HG03432 (cell line): ENCODE measurements at regions not wholly inside any gene's neighbourhood (a gene's known extent, or its start where the extent isn't known, plus 50 kb on each side); places are given as distances from the start of the nearest gene placed in this dataset.
"Not testable (repeated sequence)": the region's sequence is repeated elsewhere in the genome, so short reads cannot be mapped to it uniquely, and the experiment has no call there.

ENCODE experiments used
- ATAC-seq: cut with Tn5 transposase; IDR thresholded peaks from one replicate; pipeline ENCODE4 v1.9.1; 2021; ENCODE audit warnings: mild to moderate bottlenecking, moderate library complexity; ENCODE audit not compliant: unreplicated experiment

- ATAC-seq, result no peak
These were observed 236.8 kb upstream of the GBE1 start for GRCh38 chr3:81998139-81998755.

DNA sequence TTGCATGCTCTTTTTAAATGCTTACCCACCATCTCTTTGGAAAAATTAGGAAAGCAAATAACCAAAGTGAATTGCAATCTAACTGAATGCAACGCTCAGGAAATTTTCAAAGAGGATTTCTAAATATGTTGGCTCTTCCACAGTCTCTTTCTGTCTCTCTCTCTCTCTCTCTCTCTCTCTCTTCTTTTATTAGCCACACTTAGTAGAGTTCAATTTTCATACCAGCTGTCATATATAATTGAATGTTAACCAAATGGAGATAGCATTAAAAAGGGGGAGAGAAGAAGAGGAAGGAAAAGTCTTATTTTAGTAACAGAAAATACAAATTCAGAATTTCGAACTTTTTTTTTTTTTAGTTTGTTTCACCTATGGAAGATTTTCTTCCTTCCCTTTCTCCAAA, 235.9 kb upstream of the GBE1 start:
- ATAC-seq, result no peak

- ATAC-seq, result no peak
These were observed 233.9 kb upstream of the GBE1 start for GRCh38 chr3:81995329-81995728.

DNA sequence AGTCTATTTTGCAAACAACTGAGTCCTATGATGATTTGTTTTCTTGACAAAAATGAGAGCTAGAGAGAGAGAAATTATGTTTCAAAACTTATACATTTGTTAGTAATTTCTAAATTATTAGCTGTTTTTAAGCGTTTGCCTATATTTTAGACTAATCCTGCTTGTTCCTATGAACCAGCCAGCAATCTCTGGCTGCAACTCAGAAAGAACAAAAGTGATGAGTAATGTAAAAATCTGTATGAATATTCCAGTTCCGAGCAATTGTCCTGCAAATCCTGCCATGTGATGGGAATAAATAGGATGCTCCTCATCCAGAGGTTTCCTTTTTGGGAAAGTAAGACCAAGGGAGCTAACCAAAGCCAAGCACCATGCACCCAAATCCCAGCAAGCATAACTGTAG, 228.3 kb upstream of the GBE1 start:
- no peak for ATAC-seq

GRCh38 chr3:81989274-81989673, 227.8 kb upstream of the GBE1 start:
- no peak for ATAC-seq

DNA sequence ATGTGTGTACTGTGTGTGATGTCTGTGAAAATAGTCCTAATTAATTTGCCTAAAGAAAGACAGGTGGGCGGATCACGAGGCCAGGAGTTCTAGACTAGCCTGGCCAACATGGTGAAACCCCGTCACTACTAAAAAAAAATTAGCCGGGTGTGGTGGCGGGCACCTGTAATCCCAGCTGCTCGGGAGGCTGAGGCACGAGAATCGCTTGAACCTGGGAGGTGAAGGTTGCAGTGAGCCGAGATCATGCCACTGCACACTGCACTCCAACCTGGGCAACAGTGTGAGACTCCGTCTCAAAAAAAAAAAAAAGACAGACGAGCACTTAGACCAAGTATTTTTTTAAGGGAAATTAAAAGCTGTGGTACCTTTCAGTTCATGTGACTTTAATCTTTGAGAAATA, 226.0 kb upstream of the GBE1 start:
- not testable (repeated sequence) for ATAC-seq

DNA sequence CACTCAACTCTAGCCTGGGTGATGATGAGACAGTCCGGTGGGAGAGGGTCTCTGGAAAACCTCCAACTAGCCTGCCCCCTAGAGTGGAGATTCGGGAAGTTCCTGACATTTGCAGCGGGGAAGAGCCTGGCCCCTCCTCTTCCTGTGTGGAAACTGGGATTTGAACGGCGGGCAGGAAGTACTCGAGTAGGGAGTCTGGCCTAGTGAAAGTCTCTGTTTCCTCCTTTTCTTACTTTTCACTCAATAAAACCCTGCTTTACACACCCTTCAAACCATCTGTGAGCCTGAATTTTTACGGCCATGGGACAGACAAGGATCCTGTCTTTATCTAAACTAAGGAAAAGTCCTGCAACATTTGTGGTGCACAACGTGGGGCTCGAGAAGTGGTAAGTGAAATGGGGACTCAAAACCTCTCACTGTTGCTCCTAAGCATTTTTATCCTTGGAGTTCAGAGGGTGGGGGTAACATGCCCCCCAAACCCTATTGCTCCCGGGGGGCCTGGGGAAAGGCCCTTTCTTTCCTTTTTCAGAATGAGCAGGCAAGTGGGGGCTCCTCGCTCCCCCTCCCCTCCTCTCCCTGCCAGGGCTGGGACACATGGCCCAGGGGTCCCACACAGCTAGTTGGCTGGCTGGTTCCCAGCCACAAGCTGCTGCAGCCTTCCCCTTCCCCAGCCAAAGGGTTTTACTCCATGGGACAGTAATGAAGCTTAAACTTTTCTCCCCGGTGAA, 224.7 kb upstream of the GBE1 start:
- ATAC-seq, result no peak

GRCh38 chr3:81983382-81983781, 221.9 kb upstream of the GBE1 start:
- no peak for ATAC-seq

DNA sequence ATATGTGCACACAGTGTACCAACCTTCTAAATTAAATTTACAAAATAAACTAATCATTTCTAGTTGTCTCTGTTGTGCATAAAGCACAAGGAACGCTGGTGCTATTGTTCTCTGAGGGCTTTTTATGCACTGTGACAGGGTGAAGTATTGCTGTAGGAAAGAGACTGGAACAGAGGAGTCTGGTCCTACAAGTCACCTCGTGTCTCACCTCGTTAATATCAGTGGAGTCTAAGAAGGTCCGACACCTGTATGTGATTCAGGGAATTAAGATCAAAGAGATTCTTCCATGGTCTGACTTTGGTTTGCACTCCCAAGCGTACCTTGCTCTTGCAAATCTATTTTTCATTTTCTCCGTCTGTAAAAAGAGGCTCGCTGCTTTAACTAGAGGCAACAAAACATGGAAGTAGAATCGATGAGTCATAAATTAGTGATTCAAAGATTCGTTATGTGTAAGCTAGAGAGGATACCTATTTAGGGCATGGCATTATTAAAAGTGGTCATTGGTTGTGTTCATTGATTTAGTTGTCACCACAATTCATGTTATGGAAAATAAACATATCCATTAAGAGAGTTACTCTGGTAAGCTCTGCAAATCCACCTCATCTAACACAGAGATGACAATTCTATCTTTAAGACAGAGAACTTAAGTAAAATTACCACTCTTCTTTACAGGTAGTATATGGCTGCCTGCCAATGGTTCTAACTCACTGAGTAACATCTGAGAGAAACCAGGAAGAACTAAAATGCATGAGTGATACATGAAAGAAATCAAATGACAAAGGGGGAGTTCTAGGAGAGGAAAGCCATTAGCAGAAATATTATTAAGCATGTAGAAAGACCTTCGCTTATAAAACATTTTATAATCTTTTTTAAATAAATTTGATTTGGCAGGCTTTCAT, 219.4 kb upstream of the GBE1 start:
- peak; percentile 56 for ATAC-seq

GRCh38 chr3:81974751-81975150, 213.3 kb upstream of the GBE1 start:
- peak; percentile 39 for ATAC-seq

DNA sequence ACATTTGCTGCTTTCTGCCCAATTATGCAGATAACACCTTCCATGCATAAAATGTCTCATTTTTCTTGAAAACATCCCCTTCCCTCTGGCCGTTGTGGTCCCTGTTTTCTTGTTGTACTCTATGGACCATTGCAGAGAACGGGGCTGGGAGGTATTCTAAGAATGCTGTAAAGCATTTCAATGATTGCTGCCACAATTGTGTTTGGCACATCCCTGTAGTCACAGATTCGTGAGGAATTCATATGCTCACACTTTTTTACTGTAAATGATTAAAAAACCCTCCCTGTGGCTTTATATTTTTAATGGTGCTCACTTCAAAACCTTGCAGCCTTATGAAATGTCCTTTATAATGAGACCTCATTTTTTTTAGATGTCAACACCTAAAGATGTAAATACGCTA, 207.2 kb upstream of the GBE1 start:
- no peak for ATAC-seq

GRCh38 chr3:81967393-81967792, 205.9 kb upstream of the GBE1 start:
- no peak for ATAC-seq

GRCh38 chr3:81965696-81966095, 204.3 kb upstream of the GBE1 start:
- ATAC-seq, result no peak

DNA sequence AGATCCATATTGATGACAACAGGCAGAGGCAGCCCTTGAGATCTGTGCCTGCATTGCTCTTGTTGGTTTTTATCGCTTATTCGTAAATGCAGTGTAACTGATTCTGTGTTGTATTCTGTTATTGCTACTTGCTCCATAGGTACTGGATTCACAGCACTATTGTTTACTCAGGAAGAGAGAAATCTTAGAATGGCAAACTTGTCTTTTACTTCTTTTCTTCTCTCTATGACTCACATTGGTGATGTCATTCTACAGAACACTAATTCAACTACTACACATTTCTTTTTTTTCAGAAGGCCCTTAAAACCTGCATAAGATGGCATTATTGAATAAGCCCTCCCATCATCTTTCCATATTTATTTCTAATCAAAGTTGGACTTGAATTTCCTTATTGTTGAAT, 201.0 kb upstream of the GBE1 start:
- ATAC-seq, result no peak

GRCh38 chr3:81958972-81959640, 197.7 kb upstream of the GBE1 start:
- no peak for ATAC-seq

GRCh38 chr3:81955878-81956277, 194.4 kb upstream of the GBE1 start:
- no peak for ATAC-seq

DNA sequence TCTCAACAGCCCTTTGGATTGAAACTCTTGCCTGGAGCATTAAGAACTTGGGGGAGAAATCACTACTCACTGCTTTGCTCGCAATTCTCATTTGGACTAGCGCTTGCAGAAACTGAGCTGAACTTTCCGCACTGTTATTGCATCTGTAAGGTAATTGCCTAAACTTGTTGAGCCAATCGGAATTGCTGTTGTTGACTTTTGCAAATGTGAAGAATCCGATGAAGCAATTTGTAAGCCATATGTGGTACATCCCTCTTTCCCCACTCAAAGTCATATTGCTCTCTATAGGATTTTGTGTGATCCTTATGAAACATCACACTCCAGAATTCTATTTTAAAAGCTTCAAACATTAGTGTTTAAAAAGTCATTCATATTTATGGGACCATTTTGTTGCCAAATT, 191.7 kb upstream of the GBE1 start:
- ATAC-seq, result no peak

DNA sequence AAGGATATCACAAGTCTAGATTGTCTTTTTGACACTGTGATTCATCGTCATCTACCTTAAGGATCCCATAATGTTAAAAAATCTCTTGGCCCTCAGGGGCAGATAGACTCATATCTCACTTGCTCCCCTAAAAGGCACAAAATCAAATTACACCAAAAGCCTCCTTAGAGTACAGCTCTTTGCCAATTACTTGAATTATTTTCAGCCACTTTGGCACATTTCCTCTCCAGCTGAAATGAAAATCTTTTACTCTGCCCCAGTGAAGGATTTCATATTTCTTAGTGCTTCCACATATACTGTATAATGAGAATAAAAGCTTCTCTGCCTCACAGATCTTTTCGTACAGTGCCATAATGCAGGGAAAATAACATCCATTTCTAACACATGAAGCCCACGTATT, 190.7 kb upstream of the GBE1 start:
- ATAC-seq, result no peak

DNA sequence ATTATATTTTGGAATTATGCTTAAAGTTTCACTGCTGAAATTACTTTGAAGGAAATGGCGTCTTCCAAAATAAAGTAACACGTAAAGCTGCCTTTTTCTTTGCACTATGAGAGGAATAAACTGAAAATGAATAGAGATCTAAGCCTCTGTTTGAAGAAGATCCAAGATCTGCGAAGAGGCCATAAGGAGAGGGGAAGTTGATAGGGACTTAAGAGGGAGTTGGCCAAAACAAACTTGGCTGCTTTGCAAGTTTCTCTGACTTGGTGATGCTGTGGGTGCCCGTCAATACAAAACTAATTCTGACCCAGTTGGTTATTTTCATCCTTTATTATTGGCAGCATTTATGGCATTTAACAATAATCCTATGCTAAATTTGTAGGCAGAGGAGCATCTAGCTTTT, 190.2 kb upstream of the GBE1 start:
- ATAC-seq, result no peak

GRCh38 chr3:81951106-81951505, 189.7 kb upstream of the GBE1 start:
- no peak for ATAC-seq

DNA sequence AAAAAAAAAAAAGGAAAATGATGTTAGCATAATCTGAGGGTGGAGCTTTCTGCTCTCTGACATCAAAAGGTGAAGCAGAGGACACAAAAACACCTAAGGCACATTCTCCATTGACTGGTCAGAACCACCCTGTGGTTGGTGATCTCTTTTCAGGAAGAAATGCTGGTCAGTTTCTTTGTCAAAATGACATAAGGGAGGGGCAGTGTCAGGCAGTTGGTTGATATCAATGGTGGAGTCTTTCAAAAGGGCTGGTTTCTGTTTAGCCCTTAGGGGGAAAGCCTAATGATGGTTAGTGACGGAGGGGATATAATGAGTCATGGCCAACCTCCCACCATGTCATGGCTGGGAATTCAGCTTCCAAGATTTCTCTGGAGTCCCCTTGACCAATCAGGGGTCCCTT, 185.9 kb upstream of the GBE1 start:
- no peak for ATAC-seq
